ENCODE measurements at regions not wholly inside any gene's neighbourhood (a gene's known extent, or its start where the extent isn't known, plus 50 kb on each side); places are given as distances from the start of the nearest gene placed in this dataset.

- no peak for DNase-seq
Observed at GRCh38 chr4:13248621-13249298, 235.4 kb downstream of the RAB28 start.

- no peak for DNase-seq
Observed at GRCh38 chr4:13246107-13246506, 238.0 kb downstream of the RAB28 start.

DNA sequence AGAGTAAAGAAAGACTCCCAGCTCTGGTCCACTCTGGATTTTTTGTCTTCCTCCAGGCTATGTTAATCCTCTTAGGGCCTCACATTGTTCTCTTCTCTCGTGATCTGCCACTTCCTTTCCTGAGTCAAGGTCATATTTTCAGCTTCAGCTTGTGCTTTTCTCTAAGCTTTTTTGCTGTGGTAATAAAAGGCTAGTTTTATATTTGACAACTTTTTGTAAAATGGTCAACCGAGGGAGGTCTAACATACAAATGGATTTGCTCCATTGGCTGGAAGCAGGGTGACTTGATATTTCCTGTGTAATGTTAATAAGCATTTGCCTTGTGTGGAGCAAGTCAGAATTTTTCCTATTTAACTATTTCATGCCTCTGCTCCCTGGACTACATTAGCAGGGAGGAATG, 239.7 kb downstream of the RAB28 start:
- no peak for DNase-seq

GRCh38 chr4:13243152-13243551, 241.0 kb downstream of the RAB28 start:
- DNase-seq: no peak

DNA sequence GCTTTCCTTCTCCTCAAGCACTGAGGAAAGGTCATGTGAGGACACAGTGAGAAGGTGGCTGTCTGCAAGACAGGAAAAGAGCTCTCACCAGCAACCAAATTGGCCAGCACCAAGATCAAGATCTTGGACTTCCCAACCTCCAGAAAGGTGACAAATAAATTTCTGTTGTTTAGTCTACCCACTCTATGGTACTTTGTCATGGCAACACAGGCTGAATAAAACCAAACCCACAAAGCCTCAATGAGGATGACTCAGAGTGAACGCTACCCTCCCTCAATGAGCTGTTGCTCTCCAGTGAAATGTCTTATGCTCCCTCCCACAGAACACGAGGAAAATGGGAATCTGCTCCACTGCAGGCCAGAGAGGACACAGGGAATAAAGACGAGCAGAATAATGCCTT, 244.1 kb downstream of the RAB28 start:
- no peak for DNase-seq

DNA sequence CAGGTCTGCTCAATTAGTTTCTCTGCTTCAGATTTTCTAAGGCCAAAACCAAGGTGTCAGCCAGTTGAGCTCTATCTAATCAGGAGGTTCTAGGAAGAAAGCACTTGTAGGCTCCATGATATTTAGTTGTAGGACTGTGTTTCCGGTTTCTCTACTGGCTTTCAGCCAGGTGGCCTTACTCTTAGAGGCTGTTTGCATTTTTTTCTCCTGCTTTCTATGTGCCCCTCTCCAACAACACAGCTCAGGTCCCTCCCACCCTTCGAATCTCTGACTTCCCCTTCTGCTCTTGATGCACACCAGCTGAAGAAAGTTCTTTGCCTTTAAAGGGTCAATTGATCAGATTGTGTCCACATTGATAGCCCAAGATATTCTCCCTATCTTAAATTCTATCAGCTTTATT, 245.2 kb downstream of the RAB28 start:
- DNase-seq: no peak

DNA sequence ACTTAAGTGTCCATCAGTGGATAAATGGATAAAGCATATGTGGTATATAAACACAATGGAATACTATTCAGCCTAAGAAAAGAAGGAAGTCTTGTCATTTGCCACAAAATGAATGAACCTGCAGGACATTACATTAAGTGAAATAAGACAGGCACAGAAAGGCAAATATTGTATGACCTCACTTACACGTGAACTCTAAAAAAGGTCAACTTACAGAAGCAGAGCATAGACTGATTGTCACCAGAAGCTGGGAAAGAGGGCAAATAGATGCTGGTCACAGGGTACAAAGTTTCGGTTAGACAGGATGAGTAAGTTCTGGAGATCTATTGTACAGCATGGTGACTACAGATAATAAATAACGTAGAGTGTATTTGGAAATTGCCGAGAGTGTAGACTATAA, 247.7 kb downstream of the RAB28 start:
- DNase-seq: no peak

DNA sequence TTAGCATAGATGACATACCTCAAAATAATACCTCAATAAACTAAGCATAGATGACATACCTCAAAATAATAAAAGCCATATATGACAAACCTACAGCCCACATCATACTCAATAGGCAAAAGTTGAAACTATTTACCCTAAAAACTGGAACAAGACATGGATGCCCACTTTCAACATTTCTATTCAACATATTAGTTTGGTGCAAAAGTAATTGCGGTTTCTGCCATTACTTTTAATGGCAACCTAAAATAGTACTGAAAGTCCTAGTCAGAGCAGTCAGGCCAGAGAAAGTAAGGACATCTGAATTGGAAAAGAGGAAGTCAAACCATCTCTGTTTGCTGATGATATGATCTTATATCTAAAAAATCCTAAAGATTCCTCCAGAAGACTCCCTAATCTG, 250.4 kb downstream of the RAB28 start:
- DNase-seq: no peak

DNA sequence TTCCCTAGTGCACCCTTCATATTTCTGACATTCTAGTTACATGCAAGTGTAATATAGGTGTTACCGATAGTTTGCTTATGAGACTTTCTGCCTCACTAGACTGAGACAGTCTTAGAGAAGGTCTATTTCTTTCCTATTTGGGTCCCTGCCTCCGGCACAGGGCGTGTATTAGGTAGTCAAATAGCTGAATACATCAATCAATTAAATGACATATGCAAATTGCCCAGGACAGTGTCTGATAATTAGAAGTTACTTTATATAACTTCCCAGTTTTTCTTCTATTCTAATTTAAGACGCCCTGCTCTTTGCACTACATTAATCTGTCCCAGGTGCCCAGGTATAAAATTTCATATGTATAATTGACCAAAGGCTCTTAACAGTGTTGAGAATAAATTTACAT, 264.2 kb downstream of the RAB28 start:
- DNase-seq: no peak

GRCh38 chr4:13218326-13218958, 265.7 kb downstream of the RAB28 start:
- no peak for DNase-seq

DNA sequence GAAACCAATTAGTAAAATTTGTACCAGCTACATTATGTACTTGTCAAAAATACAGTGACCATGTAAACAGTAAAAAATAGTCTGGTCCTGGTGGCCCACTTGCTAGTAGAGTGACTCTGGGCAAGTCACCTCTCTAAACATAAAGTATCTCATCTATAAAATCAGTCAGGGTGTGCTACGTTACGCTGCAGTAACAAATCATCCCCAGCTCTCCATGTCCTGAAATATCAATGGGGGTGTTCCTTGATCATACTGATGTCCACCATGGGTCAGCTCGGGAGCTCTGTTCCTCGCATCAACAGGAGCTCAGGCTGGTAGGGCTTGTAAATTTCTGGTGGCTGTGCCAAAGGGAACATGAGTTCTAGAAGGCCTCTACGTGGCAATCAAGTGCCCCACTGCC, 268.6 kb downstream of the RAB28 start:
- DNase-seq: no peak

DNA sequence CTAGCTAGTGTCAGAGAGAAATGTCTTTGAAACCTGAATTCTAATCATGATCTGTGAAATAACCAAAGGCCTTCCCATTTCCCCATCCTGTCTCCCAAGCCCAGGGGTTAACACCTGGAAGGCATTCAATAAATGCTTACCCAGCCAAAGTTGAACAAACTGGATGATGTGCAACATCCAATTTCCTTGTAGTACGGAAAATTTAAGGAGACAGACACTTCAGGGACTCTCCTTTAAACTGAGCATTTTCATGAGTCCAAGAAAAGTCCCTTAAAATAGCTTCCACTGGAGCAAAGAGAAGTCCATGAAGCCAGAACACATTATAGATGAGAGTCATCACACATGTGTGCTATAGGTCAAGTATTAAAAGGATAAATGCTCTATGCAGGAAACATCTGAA, 271.2 kb downstream of the RAB28 start:
- DNase-seq: no peak

GRCh38 chr4:13209600-13209999, 274.5 kb downstream of the RAB28 start:
- no peak for DNase-seq

DNA sequence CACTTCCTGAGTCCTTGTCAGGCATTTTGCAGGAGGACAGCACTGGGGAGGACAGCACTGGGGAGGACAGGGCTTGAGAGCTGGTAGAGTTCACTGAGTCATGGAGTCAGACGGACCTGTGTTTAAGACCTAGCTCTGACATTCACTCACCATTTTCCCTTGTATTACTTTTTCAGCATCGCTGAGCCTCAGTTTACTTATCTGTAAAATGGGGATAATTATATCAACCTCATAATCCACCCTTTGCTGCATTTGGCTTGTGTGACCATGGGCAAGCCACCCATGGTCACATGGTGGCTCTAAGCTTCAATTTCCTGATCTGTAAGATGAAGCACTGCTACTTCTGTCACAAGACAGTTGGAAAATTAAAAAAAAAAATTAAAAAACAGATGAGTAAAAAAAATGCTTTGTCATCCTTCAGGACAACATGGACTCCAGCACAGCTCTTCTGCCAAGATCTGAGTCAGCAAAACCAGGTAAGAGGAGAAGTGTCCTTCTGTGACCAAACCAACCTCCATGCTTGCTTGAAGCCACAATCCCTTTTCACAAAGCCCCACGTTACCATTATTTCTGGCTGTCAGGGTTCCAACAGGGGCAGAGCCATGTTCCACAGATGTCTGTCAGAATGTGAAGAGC, 275.5 kb downstream of the RAB28 start:
- DNase-seq: no peak

GRCh38 chr4:13207226-13207625, 276.9 kb downstream of the RAB28 start:
- DNase-seq: no peak

- DNase-seq: no peak
Observed at GRCh38 chr4:13203101-13203500, 281.0 kb downstream of the RAB28 start.

- no peak for DNase-seq
Observed at GRCh38 chr4:13202701-13203100, 281.4 kb downstream of the RAB28 start.

GRCh38 chr4:13201241-13201640, 282.9 kb downstream of the RAB28 start:
- no peak for DNase-seq

- DNase-seq: no peak
Observed at GRCh38 chr4:13196721-13197120, 287.4 kb downstream of the RAB28 start.

GRCh38 chr4:13193662-13194061, 290.5 kb downstream of the RAB28 start:
- no peak for DNase-seq

DNA sequence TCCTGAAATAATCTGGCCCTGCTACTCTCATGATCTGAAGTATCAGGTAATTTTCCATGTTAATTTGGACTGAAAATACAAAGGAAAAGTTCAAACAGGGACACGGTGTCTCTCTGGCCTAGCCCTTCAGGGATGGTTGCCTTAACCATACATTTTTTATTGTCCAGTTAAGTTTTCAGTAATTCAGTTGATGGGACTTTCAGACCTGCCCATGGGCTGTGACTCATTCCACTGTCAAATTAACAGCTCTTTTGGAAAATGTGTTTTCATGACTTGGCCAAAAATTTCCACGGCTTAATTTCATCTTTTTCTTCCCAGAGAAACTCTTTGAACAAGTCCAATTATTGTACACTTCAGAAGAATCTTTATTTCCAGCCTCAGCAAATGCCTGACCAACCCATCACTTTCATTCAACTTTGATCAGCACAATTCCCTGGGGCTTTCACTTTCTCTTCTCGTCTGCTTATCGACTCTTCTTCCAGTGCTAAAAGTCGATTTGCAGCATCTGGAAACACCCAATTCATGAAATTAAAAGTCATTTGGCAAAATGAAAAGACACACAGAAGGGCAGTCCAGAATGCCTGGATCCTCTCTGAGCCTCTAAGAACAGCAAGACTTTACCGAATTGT, 293.9 kb downstream of the RAB28 start:
- no peak for DNase-seq

DNA sequence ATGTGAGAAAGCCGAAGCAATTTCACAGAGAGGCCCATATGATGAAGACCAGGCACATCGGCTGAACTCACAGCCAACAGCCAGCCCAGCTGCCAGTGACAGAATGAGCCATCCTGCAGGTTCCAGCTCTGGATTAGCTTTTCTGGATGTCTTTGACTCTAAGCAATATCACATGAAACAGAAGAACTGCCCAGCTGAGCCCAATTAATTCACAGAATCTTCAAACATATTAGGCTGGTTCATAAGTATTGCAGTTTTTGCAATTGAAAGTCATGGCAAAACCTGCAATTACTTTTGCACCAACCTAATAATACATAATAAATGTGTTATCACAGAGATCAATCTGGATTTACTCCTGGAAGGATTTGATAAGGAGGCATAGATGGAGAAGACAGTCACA, 299.9 kb downstream of the RAB28 start:
- DNase-seq: no peak

DNA sequence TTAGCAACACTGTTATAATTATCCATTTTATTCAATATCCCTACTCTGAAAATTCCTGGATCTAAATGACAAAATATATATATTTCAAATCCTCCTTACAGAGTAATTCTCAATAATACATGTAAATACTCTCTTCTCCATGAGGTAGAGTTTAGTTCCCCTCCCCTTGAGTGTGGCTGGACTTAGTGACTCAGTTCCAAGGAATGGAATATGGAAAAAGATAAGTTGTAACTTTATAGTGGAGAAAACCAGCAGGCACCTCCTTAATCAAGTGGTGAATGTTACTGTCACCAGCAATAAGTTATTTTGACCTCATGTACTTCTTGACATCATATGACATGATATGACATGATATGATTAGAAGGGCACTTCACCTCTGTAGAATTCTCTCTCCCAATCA, 302.0 kb downstream of the RAB28 start:
- no peak for DNase-seq

GRCh38 chr4:13181681-13182080, 302.5 kb downstream of the RAB28 start:
- no peak for DNase-seq

Measured in 8988T (cell line).